SK-N-MC (cell line): ENCODE measurements at regions not wholly inside any gene's neighbourhood (a gene's known extent, or its start where the extent isn't known, plus 50 kb on each side); places are given as distances from the start of the nearest gene placed in this dataset.
"Not testable (repeated sequence)": the region's sequence is repeated elsewhere in the genome, so short reads cannot be mapped to it uniquely, and the experiment has no call there.

ENCODE experiments used
- DNase-seq: peaks from one replicate; pipeline ENCODE4 v3.0.0-alpha.2; 2011; ENCODE audit warnings: low read depth, low spot score
- H3K27ac ChIP-seq: fragments of 200-600 bp; sonication (generic); 2 replicates; pipeline ENCODE4 v1.5.1; 2016; ENCODE audit warnings: mixed run types
- H3K36me3 ChIP-seq: fragments of 200-600 bp; sonication (generic); 2 replicates; pipeline ENCODE4 v1.6.1; 2017; ENCODE audit warnings: antibody characterized with exemption, low read length, mixed read lengths; ENCODE audit not compliant: insufficient read depth
- H3K4me3 ChIP-seq: fragments of 200-600 bp; sonication (generic); 2 replicates; pipeline ENCODE4 v1.5.1; 2016
- H3K9ac ChIP-seq: fragments of 200-600 bp; sonication (generic); 2 replicates; pipeline ENCODE4 v1.8.0; 2017; ENCODE audit warnings: mixed run types, mixed read lengths; ENCODE audit not compliant: insufficient read length
- H3K9me3 ChIP-seq: fragments of 200-600 bp; sonication (generic); 2 replicates; pipeline ENCODE4 v1.6.1; 2017; ENCODE audit warnings: low read depth, mild to moderate bottlenecking, antibody characterized with exemption, low read length, moderate library complexity, mixed read lengths
- EZH2 ChIP-seq: fragments of 200-600 bp; sonication (generic); IDR thresholded peaks from one replicate; pipeline ENCODE4 v1.6.1; 2017; ENCODE audit warnings: antibody characterized with exemption
- FOXP2 ChIP-seq: optimal IDR thresholded peaks from 2 replicates; pipeline ENCODE3; 2011; ENCODE audit warnings: mild to moderate bottlenecking, moderate library complexity; ENCODE audit not compliant: insufficient read depth; ENCODE audit errors: extremely low read length, control extremely low read depth
- POLR2AphosphoS5 ChIP-seq: IDR thresholded peaks from 2 replicates; pipeline ENCODE4 v1.6.1; 2012; ENCODE audit warnings: mild to moderate bottlenecking, low read depth, low read length, borderline replicate concordance

- DNase-seq, result no peak
- Histone ChIP-seq H3K9me3 (no peaks in the 10 kb centered on the region), H3K27ac (no peak overlapping the region), H3K9ac (no peak overlapping the region), H3K36me3 (no peaks in the 10 kb centered on the region), H3K4me3 (no peak overlapping the region)
- TF ChIP-seq EZH2 (no peak), POLR2AphosphoS5 (no peak), FOXP2 (no peak)
These were observed 611.6 kb downstream of the FBXO15 start for GRCh38 chr18:73535990-73536389.

GRCh38 chr18:73535189-73535588 is 612.4 kb downstream of the FBXO15 start:
- Histone ChIP-seq H3K4me3 (no peak overlapping the region), H3K9ac (no peak overlapping the region), H3K9me3 (no peaks in the 10 kb centered on the region), H3K36me3 (no peaks in the 10 kb centered on the region), H3K27ac (no peak overlapping the region)
- TF ChIP-seq EZH2 (no peak), FOXP2 (no peak), POLR2AphosphoS5 (no peak)
- no peak for DNase-seq

- TF ChIP-seq EZH2 (no peak), FOXP2 (no peak), POLR2AphosphoS5 (no peak)
- no peak overlapping the region for H3K27ac ChIP-seq
- DNase-seq, result no peak
- no peaks in the 10 kb centered on the region for H3K36me3 ChIP-seq
- H3K4me3 ChIP-seq, result no peak overlapping the region
- no peaks in the 10 kb centered on the region for H3K9me3 ChIP-seq
- H3K9ac ChIP-seq, result no peak overlapping the region
These were observed 616.0 kb downstream of the FBXO15 start for GRCh38 chr18:73531601-73532000.

GRCh38 chr18:73528066-73528465 is 619.6 kb downstream of the FBXO15 start:
- Histone ChIP-seq H3K9ac (no peak overlapping the region), H3K9me3 (no peaks in the 10 kb centered on the region), H3K27ac (no peak overlapping the region), H3K36me3 (no peaks in the 10 kb centered on the region), H3K4me3 (no peak overlapping the region)
- TF ChIP-seq FOXP2 (no peak), EZH2 (no peak)
- DNase-seq, result no peak

GRCh38 chr18:73520229-73520628 is 627.4 kb downstream of the FBXO15 start:
- H3K4me3 ChIP-seq, result no peak overlapping the region
- no peak overlapping the region for H3K27ac ChIP-seq
- no peaks in the 10 kb centered on the region for H3K36me3 ChIP-seq
- DNase-seq, result no peak
- TF ChIP-seq FOXP2, result no peak
- TF ChIP-seq EZH2, result no peak
- TF ChIP-seq POLR2AphosphoS5, result no peak
- no peaks in the 10 kb centered on the region for H3K9me3 ChIP-seq
- H3K9ac ChIP-seq, result no peak overlapping the region

- not testable (repeated sequence) for H3K9me3 ChIP-seq, H3K27ac ChIP-seq, H3K9ac ChIP-seq, H3K36me3 ChIP-seq, DNase-seq, H3K4me3 ChIP-seq
These were observed 631.6 kb downstream of the FBXO15 start for GRCh38 chr18:73516056-73516455.

GRCh38 chr18:73514449-73514848 is 633.2 kb downstream of the FBXO15 start:
- H3K9me3 ChIP-seq, result no peaks in the 10 kb centered on the region
- H3K36me3 ChIP-seq, result no peaks in the 10 kb centered on the region
- no peak for DNase-seq
- no peak overlapping the region for H3K27ac ChIP-seq
- TF ChIP-seq EZH2, result no peak
- TF ChIP-seq FOXP2, result no peak
- no peak for TF ChIP-seq POLR2AphosphoS5
- no peak overlapping the region for H3K4me3 ChIP-seq
- no peak overlapping the region for H3K9ac ChIP-seq

GRCh38 chr18:73511771-73512503 is 635.7 kb downstream of the FBXO15 start:
- Histone ChIP-seq H3K36me3 (no peaks in the 10 kb centered on the region), H3K9me3 (no peaks in the 10 kb centered on the region), H3K27ac (no peak overlapping the region), H3K9ac (no peak overlapping the region), H3K4me3 (no peak overlapping the region)
- no peak for DNase-seq
- TF ChIP-seq POLR2AphosphoS5 (no peak), FOXP2 (no peak), EZH2 (no peak)

- no peak overlapping the region for H3K27ac ChIP-seq
- DNase-seq, result no peak
- H3K4me3 ChIP-seq, result no peak overlapping the region
- H3K9me3 ChIP-seq, result no peaks in the 10 kb centered on the region
- TF ChIP-seq EZH2 (no peak), FOXP2 (no peak), POLR2AphosphoS5 (no peak)
- no peaks in the 10 kb centered on the region for H3K36me3 ChIP-seq
- H3K9ac ChIP-seq, result no peak overlapping the region
These were observed 638.2 kb downstream of the FBXO15 start for GRCh38 chr18:73509460-73509859.

- Histone ChIP-seq H3K4me3 (no peak overlapping the region), H3K9ac (no peak overlapping the region), H3K36me3 (no peaks in the 10 kb centered on the region), H3K9me3 (no peaks in the 10 kb centered on the region), H3K27ac (no peak overlapping the region)
- TF ChIP-seq POLR2AphosphoS5 (no peak), FOXP2 (no peak), EZH2 (no peak)
- no peak for DNase-seq
These were observed 635.5 kb upstream of the NETO1 start for GRCh38 chr18:73503326-73503725.
